ENCODE measurements at regions not wholly inside any gene's neighbourhood (a gene's known extent, or its start where the extent isn't known, plus 50 kb on each side); places are given as distances from the start of the nearest gene placed in this dataset.
"Not testable (repeated sequence)": the region's sequence is repeated elsewhere in the genome, so short reads cannot be mapped to it uniquely, and the experiment has no call there.

GRCh38 chr11:129503646-129504045 is 128.0 kb downstream of the BARX2 start:
- no peak for DNase-seq

- no peak for DNase-seq
Measured at GRCh38 chr11:129505266-129505665, 129.6 kb downstream of the BARX2 start.

DNA sequence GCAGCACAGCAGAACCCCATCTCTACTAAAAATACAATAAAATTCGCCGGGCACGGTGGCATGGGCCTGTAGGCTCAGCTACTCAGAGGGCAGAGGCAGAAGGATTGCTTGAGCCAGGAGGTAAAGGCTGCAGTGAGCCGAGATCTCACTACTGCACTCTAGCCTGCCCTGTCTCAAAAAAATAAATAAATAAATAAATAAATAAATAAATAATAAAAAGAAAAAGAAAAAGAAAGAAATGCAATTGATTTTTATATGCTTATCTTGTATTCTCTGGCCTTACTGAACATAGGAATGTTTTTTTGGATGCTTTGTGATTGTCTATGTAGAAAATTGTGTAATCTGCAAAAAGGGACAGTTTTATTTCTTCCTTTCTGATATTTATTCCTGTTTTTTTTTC is 132.5 kb downstream of the BARX2 start:
- no peak for DNase-seq

DNA sequence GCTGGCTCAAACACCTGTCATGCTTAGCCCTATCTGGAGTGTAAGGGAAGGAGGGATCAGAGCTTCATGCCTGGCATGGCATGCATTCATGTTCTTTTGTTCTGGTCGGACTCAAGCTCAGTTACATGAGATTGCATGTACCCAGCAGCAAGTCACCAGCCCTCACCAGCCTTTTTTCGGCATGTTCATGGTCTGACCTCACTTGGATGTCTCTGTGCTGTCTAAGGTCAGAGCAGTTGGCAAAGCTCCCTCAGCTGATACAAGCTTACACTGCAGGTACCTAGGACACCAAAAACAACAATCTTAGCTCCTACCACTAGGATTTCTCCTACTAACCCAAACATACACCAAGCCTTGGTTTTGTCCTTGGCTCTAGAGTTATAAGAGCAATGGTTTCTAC is 152.6 kb downstream of the BARX2 start:
- no peak for DNase-seq

DNA sequence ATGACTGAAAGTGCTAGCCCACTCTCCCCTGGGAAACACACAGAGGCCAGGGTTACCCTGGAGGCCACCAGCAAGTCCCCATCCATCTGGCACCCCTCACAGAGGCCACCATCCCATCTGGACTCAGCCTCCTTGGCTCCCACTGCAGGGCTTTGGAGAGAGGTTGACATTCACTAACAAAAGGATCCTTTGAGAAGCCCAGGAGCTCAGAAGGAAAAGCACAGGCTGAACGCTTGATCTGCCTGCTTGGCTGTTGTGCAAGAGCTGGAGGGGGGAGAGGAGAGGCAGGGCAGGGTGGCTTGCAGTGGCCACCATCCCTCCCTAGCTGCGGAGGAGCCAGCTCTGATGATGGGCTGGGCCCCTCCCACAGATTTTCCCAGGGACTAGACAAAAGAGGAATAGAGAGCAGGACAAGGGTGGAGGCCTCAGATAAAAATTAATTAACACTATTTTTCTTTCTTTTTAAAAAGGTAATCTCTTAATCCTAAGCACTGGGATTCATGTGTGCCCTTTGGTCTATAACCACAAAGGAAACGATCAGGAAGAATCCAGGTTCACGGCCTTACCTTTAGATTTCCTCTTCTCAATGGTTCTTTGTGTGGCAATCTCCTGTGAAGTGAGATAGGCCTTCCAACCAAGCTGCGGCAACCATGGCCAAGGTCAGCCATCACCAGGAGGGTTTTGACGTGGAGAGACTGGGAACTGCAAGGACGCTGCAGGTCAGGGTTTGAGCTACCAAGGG is 154.7 kb downstream of the BARX2 start:
- DNase-seq, result no peak

GRCh38 chr11:129533395-129533794 is 157.7 kb downstream of the BARX2 start:
- DNase-seq, result no peak

GRCh38 chr11:129536338-129536737 is 160.7 kb downstream of the BARX2 start:
- no peak for DNase-seq

- no peak for DNase-seq
Measured at GRCh38 chr11:129538323-129538722, 162.7 kb downstream of the BARX2 start.

DNA sequence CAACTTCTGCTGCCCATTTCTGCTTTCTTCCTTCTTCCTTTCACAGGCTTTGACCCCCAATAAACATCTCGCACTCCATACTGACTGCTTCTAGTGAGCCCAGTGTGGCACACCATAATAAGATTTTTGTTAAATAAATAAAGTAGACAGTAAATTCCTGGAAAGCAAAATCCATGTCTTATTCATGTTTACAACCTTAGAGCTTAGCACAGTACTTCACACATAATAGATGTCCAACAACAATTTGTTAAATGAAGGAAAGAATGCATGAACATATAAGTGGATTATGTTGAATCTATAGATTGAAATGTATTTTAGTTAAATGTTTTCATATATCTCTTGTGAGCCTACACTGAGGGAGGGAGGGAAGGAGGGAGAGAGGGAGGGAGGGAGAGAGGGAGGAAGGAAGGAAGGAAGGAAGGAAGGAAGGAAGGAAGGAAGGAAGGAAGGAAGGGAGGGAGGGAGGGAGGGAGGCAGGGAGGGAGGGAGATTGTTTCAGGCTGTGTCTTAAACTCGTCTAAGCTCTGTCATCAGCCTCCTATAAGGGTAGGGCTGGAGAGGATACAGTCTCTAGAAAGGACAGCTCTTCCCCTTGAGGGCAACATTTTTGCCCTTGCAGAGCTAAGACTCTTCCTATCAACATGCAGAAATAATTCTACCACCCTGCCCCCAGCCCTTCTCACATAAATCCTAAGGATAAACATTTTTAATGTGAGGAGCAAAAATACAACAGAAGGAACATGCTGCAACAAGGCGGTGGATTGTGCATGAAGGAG is 168.1 kb downstream of the BARX2 start:
- DNase-seq, result no peak

DNA sequence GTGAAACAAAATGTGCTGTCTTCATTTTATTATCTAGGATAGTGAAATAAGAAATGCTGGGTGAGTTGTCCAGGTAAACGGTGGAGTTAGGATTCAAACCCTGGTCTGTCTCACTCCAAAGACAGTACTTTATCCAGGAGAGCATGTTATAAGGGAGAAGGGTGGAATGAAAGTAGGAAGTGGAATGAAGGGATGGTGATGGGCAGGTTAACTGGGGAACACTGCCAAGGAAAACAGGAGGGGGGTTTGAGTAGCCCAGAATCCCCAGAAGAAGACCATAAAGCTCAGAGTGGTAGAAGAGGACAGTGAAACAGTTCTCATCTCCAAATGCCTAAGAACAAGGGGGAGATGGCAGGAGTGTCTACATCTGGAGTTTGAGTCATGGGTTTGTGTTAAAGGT is 169.0 kb downstream of the BARX2 start:
- DNase-seq, result no peak

DNA sequence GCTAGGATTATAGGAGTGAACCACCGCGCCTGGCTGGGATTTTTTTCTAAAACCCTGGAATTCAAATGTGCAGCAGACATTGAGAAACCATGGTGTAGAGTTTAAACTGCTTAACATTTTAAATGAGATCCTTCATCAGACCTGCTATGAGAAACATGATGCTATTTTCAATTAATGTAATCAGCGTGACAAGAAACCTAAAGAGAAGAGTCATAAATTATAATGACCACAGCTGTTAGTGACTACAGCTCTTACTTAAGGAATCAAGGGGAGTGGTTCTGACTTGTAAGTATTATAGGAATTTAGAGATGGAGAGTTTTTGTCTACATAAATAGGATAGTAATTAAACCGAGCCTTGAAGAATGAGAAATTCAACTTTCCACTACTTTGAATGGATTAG is 170.6 kb downstream of the BARX2 start:
- DNase-seq, result no peak

DNA sequence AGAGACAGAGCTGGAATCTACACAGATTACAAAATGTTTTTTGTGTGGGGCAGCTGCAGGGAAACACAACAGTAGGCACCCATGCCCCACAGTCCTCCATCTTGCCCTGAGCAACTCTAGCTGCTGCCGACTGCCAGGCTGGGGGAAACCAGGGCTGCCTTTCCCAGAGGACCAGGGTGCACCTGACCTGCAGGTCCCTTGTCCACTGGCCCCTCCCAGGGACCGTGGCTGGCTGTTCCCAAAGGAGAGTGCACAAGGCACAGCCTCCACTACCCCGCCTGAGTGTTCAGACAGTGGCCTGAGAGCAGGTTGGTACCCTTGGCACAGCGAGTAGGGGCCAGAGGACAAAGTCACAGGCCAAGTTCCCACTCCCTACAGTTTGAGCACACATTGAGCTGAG is 181.8 kb downstream of the BARX2 start:
- no peak for DNase-seq

- DNase-seq, result no peak
Measured at GRCh38 chr11:129569007-129569406, 193.4 kb downstream of the BARX2 start.

GRCh38 chr11:129572667-129573066 is 197.0 kb downstream of the BARX2 start:
- not testable (repeated sequence) for DNase-seq

DNA sequence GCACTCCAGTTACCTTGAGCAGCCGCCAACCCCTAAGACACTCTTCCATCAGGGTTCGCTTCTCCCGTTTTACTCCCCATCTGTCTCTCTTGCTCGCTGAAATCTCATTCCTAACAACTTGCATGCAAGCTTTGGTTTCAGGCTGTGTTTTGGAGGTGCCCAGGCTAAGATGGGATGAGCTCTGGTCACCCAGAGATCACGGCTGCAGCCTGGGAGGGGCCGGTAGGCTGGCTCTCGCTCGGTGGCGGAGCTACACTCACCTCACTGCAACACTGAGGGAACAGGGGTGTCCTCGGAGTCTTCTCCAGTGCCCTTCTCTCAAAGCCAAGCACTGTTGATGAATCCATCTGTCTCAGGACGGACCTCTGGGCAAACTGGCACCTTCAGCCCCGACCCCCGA is 197.5 kb downstream of the BARX2 start:
- DNase-seq, result no peak

GRCh38 chr11:129574431-129574830 is 198.8 kb downstream of the BARX2 start:
- DNase-seq, result no peak

- DNase-seq, result no peak
Measured at GRCh38 chr11:129576652-129577051, 201.0 kb downstream of the BARX2 start.

DNA sequence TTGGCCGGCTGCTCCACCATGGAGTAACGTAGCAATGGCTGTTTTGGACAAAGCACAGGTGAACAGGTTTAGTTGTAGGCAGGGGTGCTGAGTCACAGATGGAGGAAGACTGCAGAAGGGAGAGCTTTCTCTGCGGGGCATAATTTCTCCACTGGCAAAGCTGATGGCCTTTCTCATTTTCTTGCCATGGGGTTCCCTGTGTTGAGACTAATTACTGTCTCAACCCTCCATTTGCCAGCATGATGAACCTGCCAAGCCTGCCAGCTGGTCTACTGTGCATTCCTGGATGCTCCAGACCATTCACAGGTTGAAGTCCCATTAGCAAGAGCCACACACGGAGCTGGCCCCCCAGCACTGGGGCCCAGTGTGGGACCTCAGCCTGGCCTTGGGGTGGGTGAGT is 202.4 kb downstream of the BARX2 start:
- DNase-seq, result no peak

- no peak for DNase-seq
Measured at GRCh38 chr11:129580278-129580677, 204.6 kb downstream of the BARX2 start.

DNA sequence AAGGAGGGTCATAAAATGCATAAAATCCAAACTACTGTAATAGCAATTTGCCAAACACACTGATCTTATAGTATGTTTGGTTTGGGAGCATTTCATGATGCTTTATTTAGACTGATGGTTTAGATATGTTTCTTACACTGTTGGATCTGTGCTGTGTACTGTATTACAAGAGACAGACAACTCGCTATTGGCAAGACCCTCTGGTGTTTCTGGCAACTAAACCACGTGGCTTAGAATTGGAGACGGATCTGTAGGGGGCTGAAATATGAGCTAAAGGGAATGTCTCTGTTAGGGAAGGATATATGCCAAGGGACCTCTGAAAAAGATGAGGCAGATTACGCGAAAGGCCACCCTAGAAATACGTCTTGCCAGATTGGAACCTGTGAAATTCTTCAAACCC is 208.7 kb downstream of the BARX2 start:
- no peak for DNase-seq

GRCh38 chr11:129589190-129589860 is 213.7 kb downstream of the BARX2 start:
- DNase-seq, result no peak

DNA sequence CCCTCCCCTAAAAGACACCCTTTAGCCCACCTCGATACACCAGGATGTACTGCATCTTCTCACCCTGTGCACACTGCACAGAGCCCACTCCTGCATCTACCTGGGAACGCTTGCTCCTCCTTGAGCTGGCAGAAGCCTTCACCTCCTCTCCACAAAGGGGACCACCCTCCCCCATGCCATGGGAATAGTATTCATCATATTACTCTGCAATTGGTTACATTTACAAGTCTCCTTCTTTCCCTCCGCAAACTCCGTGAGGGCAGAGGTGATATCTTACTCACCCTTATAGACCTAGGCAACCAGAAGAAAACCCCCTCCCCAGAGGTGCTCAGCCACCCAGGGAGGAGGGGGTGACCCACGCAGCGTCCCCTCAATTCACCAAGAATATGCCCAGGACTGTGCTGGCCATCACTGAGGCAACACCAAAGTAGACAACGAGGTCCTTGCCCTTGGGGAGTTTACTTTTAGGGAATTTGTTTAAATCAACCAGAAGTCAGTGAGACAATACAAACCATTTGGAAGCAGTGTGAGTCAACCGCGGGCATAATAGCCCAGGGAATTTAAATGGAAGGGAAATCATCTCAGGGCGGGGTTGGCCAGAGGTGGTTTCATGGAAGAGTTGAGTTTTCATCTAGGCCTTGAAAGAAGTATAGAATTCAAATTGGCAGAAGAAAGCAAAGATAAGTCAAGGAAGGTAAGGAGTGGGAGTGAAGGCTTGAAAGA is 214.5 kb downstream of the BARX2 start:
- DNase-seq, result no peak

GRCh38 chr11:129590753-129591475 is 215.3 kb downstream of the BARX2 start:
- DNase-seq, result no peak

All from SW 1271 (cell line).